Loucy (cell line): ENCODE measurements at regions not wholly inside any gene's neighbourhood (a gene's known extent, or its start where the extent isn't known, plus 50 kb on each side); places are given as distances from the start of the nearest gene placed in this dataset.

ENCODE experiments used
- H2AFZ ChIP-seq: fragments of 200-600 bp; sonication (generic); 2 replicates; pipeline ENCODE4 v1.6.0; 2016; ENCODE audit warnings: antibody characterized with exemption, mild to moderate bottlenecking, low read length, moderate library complexity
- H3F3A ChIP-seq: fragments of 200-600 bp; 2 replicates; pipeline ENCODE4 v1.6.0; 2016; ENCODE audit warnings: antibody characterized with exemption, low read depth, mild to moderate bottlenecking
- H3K27me3 ChIP-seq: fragments of 200-600 bp; sonication (generic); 2 replicates; pipeline ENCODE4 v1.6.1; 2014; ENCODE audit warnings: low read length, mild to moderate bottlenecking; ENCODE audit not compliant: insufficient read depth, poor library complexity, severe bottlenecking
- H3K36me3 ChIP-seq: fragments of 200-600 bp; sonication (generic); 2 replicates; pipeline ENCODE4 v1.6.1; 2016; ENCODE audit warnings: low read length; ENCODE audit not compliant: insufficient read depth
- H3K4me1 ChIP-seq: fragments of 200-600 bp; sonication (generic); 2 replicates; pipeline ENCODE4 v1.5.1; 2014; ENCODE audit warnings: low read length, mild to moderate bottlenecking; ENCODE audit not compliant: insufficient read depth, poor library complexity, severe bottlenecking
- H3K4me2 ChIP-seq: fragments of 200-600 bp; sonication (generic); 2 replicates; pipeline ENCODE4 v1.6.0; 2014; ENCODE audit warnings: antibody characterized with exemption, low read length, low read depth, mild to moderate bottlenecking; ENCODE audit not compliant: poor library complexity, severe bottlenecking
- H3K4me3 ChIP-seq: fragments of 200-600 bp; sonication (generic); 2 replicates; pipeline ENCODE4 v1.5.1; 2014; ENCODE audit warnings: low read length, mild to moderate bottlenecking, mixed read lengths; ENCODE audit not compliant: poor library complexity, severe bottlenecking
- H3K79me2 ChIP-seq: fragments of 200-600 bp; sonication (generic); 2 replicates; pipeline ENCODE4 v1.6.1; 2014; ENCODE audit warnings: low read length; ENCODE audit not compliant: insufficient read depth
- H3K9ac ChIP-seq: fragments of 200-600 bp; sonication (generic); 2 replicates; pipeline ENCODE4 v1.6.0; 2014; ENCODE audit warnings: mild to moderate bottlenecking, low read depth, low read length, moderate library complexity; ENCODE audit not compliant: poor library complexity, severe bottlenecking
- H3K9me2 ChIP-seq: fragments of 200-600 bp; sonication (generic); replicated peaks from 2 replicates; pipeline ENCODE4 v1.6.1; 2016; ENCODE audit warnings: low read depth, low read length, mixed read lengths
- H3K9me3 ChIP-seq: fragments of 200-600 bp; sonication (generic); 2 replicates; pipeline ENCODE4 v1.6.1; 2014; ENCODE audit warnings: mild to moderate bottlenecking, antibody characterized with exemption, low read length, low read depth; ENCODE audit not compliant: insufficient read depth
- H4K20me1 ChIP-seq: fragments of 200-600 bp; sonication (generic); 2 replicates; pipeline ENCODE4 v1.6.0; 2014; ENCODE audit warnings: antibody characterized with exemption, low read length, mild to moderate bottlenecking; ENCODE audit not compliant: insufficient read depth, poor library complexity, severe bottlenecking
- EZH2phosphoT487 ChIP-seq: fragments of 200-600 bp; IDR thresholded peaks from 2 replicates; pipeline ENCODE4 v1.6.1; 2018; ENCODE audit warnings: antibody characterized with exemption, mild to moderate bottlenecking, moderate library complexity, borderline replicate concordance
- TF ChIP-seq, protein P1 (sequence below): fragments of 200-600 bp; sonication (generic); conservative IDR thresholded peaks from 2 replicates; pipeline ENCODE4 v1.5.1; 2014; ENCODE audit warnings: mild to moderate bottlenecking, antibody characterized with exemption, low read length

DNA sequence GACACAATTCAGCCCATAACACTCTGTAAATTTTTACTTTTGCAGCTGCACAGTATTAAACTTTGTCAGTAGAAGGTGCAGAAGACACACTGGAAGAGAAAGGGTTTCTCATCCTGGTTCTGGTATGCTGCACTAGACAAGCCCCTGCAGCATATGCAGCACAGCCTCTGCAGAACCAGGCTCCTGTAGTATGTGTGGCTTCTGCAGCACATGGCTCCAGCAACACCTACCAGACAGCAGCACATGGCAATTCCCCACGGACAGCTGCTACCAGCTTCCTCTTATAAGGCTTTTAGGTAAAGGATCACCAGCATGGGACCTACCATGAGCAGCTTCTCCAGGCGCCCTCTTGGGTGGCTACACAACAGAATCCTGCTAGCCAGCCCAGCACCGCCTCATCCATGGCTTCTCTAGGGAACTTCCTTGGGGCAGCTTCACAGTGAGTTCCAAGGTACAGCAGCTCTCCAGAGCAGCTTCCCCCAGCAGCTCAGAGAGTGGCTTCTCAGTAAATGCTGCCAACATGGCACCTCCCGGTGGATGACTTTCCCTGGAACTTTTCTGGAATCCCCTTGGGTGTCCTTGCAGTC is 534.4 kb upstream of the CXADR start:
- no peaks in the 10 kb centered on the region for H3K9me2 ChIP-seq
- H3K27me3 ChIP-seq: no peaks in the 10 kb centered on the region
- no peaks in the 10 kb centered on the region for H3F3A ChIP-seq
- no peaks in the 10 kb centered on the region for H4K20me1 ChIP-seq
- no peak overlapping the region for H2AFZ ChIP-seq
- no peak overlapping the region for H3K9ac ChIP-seq
- no peak for TF ChIP-seq EZH2phosphoT487
- TF ChIP-seq, protein P1, sequence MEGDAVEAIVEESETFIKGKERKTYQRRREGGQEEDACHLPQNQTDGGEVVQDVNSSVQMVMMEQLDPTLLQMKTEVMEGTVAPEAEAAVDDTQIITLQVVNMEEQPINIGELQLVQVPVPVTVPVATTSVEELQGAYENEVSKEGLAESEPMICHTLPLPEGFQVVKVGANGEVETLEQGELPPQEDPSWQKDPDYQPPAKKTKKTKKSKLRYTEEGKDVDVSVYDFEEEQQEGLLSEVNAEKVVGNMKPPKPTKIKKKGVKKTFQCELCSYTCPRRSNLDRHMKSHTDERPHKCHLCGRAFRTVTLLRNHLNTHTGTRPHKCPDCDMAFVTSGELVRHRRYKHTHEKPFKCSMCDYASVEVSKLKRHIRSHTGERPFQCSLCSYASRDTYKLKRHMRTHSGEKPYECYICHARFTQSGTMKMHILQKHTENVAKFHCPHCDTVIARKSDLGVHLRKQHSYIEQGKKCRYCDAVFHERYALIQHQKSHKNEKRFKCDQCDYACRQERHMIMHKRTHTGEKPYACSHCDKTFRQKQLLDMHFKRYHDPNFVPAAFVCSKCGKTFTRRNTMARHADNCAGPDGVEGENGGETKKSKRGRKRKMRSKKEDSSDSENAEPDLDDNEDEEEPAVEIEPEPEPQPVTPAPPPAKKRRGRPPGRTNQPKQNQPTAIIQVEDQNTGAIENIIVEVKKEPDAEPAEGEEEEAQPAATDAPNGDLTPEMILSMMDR: no peak
- H3K36me3 ChIP-seq: no peaks in the 10 kb centered on the region
- no peaks in the 10 kb centered on the region for H3K9me3 ChIP-seq
- no peaks in the 10 kb centered on the region for H3K79me2 ChIP-seq
- no peak overlapping the region for H3K4me3 ChIP-seq
- no peaks in the 10 kb centered on the region for H3K4me1 ChIP-seq
- H3K4me2 ChIP-seq: no peak overlapping the region

DNA sequence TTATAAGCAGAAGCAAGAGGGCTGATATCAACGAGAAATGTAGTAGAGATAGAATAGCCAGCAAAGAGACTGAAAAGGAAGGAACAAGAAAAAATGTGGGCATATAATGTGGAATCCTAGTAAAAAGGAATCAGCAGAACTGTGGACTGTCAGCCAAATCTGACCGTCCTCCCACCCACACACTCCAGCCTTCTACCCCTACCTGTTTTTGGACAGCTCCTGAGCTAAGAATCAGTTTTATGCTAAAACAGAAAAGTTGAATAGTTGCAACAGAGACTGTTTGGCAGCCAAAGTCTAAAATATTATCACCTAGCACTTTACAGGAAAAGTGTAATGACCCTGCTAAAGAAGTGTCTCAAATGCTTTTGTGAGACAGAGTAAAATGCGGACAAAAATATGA is 533.3 kb upstream of the CXADR start:
- H3K9me2 ChIP-seq: no peaks in the 10 kb centered on the region
- no peak overlapping the region for H2AFZ ChIP-seq
- no peak overlapping the region for H3K9ac ChIP-seq
- H3K36me3 ChIP-seq: no peaks in the 10 kb centered on the region
- no peak overlapping the region for H3K4me2 ChIP-seq
- no peaks in the 10 kb centered on the region for H3K27me3 ChIP-seq
- H4K20me1 ChIP-seq: no peaks in the 10 kb centered on the region
- H3K4me3 ChIP-seq: no peak overlapping the region
- TF ChIP-seq, protein P1: no peak
- TF ChIP-seq EZH2phosphoT487: no peak
- H3F3A ChIP-seq: no peaks in the 10 kb centered on the region
- no peaks in the 10 kb centered on the region for H3K9me3 ChIP-seq
- no peaks in the 10 kb centered on the region for H3K79me2 ChIP-seq
- no peaks in the 10 kb centered on the region for H3K4me1 ChIP-seq

DNA sequence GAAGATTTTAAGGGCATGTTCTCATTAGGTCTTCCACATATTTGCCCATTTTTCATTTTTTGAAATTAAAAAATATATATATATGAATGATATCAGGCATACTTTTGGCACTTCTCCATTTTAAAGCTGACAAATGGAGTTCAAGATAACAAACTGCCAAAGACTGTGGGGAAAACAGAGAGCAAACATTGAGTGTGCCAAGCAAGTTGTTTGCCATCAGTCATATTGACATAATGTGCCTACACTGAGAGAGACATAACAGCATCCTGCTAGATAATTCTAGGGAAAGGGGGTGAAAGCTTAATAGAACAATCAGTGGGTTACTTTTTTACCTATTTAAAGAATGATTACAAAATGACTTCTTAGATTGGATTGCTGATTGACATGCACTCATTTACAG is 529.4 kb upstream of the CXADR start:
- no peak for TF ChIP-seq EZH2phosphoT487
- TF ChIP-seq, protein P1: no peak

More for the DNA sequence above, 529.4 kb upstream of the CXADR start:
- Histone ChIP-seq H4K20me1 (no peaks in the 10 kb centered on the region), H3K4me3 (no peak overlapping the region), H3K4me2 (no peak overlapping the region), H3K36me3 (no peaks in the 10 kb centered on the region), H2AFZ (no peak overlapping the region), H3K79me2 (no peaks in the 10 kb centered on the region), H3K9me2 (no peaks in the 10 kb centered on the region), H3K9ac (no peak overlapping the region), H3K9me3 (no peaks in the 10 kb centered on the region), H3K4me1 (no peaks in the 10 kb centered on the region), H3K27me3 (no peaks in the 10 kb centered on the region), H3F3A (no peaks in the 10 kb centered on the region)
